Adipocyte (in vitro differentiated cells): ENCODE measurements at regions not wholly inside any gene's neighbourhood (a gene's known extent, or its start where the extent isn't known, plus 50 kb on each side); places are given as distances from the start of the nearest gene placed in this dataset.

Experiments
- DNase-seq: peaks from one replicate; pipeline ENCODE4 v3.0.0-alpha.2; 2015; ENCODE audit warnings: low read depth
- H3K27me3 ChIP-seq: replicated peaks from 2 replicates; pipeline ENCODE4 v1.7.0; 2013; ENCODE audit warnings: mild to moderate bottlenecking, low read length, moderate library complexity; ENCODE audit not compliant: control insufficient read depth, insufficient read depth
- H3K36me3 ChIP-seq: 2 replicates; pipeline ENCODE4 v1.7.0; 2013; ENCODE audit warnings: low read length, mild to moderate bottlenecking, moderate library complexity; ENCODE audit not compliant: control insufficient read depth, insufficient read depth, severe bottlenecking
- H3K4me1 ChIP-seq: 2 replicates; pipeline ENCODE4 v1.7.0; 2013; ENCODE audit warnings: mild to moderate bottlenecking, low read length, moderate library complexity; ENCODE audit not compliant: control insufficient read depth, insufficient read depth
- H3K4me3 ChIP-seq: 2 replicates; pipeline ENCODE4 v1.7.0; 2013; ENCODE audit warnings: mild to moderate bottlenecking, low read length, moderate library complexity
- H3K9ac ChIP-seq: 2 replicates; pipeline ENCODE4 v1.7.0; 2013; ENCODE audit warnings: mild to moderate bottlenecking, low read length, moderate library complexity
- H3K9me3 ChIP-seq: 2 replicates; pipeline ENCODE4 v1.7.0; 2013; ENCODE audit warnings: mild to moderate bottlenecking, low read length, moderate library complexity; ENCODE audit not compliant: control insufficient read depth

DNA sequence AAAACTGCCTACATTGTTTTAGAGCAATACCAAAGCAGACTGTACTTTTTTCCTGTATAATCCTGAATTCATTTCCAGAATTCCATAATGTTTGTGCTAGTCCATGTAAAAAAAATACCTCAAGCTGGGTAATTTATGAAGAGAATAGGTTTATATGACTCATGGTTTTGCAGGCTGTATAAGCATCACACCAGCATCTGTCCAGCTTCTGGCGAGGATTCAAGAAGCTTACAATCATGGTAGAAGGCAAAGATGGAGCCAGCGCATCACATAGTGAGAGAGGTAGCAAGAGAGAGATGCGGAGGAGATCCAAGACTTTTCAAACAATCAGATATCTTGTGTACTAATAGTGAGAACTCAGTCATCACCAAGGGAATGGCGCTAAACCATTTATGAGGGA, 280.3 kb upstream of the CDH9 start:
- Histone ChIP-seq H3K4me3 (no peak overlapping the region), H3K4me1 (peaks cover 14% of the 10 kb centered on the region), H3K36me3 (no peaks in the 10 kb centered on the region), H3K9ac (no peak overlapping the region), H3K9me3 (no peaks in the 10 kb centered on the region), H3K27me3 (no peaks in the 10 kb centered on the region)
- DNase-seq = no peak

DNA sequence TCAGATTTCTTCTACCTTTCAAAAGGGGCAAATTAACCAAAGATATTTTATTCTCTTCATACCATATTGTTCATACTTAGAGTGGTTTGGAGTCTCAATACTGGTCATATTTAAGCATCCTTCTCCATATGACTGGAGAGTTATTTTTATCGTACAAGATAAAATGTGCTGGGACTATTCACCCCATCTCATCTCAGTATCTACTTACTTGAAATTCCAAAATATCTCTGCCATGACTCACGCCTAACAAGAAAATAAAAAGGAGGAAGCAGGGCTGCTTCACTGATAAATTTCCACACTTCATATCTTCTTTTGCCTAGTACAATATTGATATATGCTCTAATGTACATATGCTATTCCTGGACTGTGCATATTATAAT, 277.9 kb upstream of the CDH9 start:
- Histone ChIP-seq H3K27me3 (no peaks in the 10 kb centered on the region), H3K4me3 (peak overlapping the region; percentile 47), H3K9me3 (no peaks in the 10 kb centered on the region), H3K4me1 (peaks cover 14% of the 10 kb centered on the region), H3K36me3 (no peaks in the 10 kb centered on the region), H3K9ac (peak overlapping the region; percentile 39)
- peak; percentile 47 for DNase-seq

DNA sequence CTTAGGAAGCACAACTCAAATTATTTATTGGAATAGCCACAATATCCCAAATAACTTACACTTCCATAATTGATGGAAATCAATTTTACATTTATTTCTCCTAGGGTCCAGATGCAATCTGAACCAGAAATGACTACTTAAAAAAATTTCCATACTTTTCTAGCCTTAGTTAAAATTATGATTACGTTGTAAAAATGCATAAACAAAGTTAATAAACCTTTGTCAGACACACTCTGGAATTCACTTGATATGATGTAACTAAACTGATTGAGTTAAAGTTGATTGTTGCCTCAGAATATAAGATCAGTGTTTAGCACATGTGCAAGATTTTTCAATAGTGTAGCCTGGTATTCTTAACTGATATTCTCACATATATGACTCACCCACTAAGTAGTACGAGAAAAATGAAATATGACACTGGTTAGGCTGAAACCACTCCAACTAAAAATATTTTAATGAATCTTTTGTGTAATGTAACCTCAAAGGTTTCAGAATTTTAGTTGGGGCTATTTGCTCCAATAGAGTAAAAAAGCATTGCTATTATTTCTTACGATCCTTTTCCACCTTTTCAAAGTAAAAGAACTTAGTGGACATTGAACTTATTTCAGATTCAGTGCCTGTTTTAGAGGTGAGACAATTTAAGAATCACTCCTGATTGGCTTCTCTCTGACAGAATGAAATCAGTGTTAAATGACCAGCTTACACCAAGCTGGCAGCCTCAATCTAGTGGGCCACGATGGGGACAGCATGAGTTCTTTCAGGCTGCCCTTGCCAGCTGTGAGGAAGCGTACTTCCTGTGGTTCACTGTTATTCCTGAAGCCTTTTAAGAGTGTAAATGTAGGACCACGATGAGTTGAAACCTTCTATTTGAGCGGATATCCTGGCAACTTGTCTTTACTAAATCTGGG, 277.2 kb upstream of the CDH9 start:
- Histone ChIP-seq H3K9ac (peak overlapping the region; percentile 39), H3K27me3 (no peaks in the 10 kb centered on the region), H3K36me3 (no peaks in the 10 kb centered on the region), H3K4me3 (peak overlapping the region; percentile 47), H3K9me3 (no peaks in the 10 kb centered on the region), H3K4me1 (peaks cover 14% of the 10 kb centered on the region)
- DNase-seq = peak; percentile 79

DNA sequence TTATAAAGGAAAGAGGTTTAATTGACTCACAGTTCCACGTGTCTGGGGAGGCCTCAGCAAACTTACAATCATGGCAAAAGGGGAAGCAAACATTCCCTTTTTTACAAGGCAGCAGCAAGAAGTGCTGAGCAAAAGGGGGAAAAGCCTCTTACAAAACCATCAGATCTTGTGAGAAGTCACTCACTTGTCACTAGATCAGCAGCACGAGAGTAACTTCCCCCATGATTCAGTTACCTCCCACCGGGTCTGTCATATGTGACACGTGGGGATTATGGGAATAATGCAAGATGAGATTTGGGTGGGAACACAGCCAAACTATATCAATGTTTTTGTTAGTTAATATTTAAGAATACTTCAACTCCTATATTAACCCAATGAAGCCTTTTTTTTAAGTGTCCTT, 275.2 kb upstream of the CDH9 start:
- Histone ChIP-seq H3K9ac (no peak overlapping the region), H3K36me3 (no peaks in the 10 kb centered on the region), H3K9me3 (no peaks in the 10 kb centered on the region), H3K27me3 (no peaks in the 10 kb centered on the region), H3K4me3 (no peak overlapping the region), H3K4me1 (peaks cover 14% of the 10 kb centered on the region)
- no peak for DNase-seq

GRCh38 chr5:27312291-27312893, 274.0 kb upstream of the CDH9 start:
- H3K9me3 ChIP-seq = no peaks in the 10 kb centered on the region
- no peak for DNase-seq
- no peak overlapping the region for H3K4me3 ChIP-seq
- H3K9ac ChIP-seq = no peak overlapping the region
- H3K27me3 ChIP-seq = no peaks in the 10 kb centered on the region
- H3K4me1 ChIP-seq = peaks cover 14% of the 10 kb centered on the region
- H3K36me3 ChIP-seq = no peaks in the 10 kb centered on the region

GRCh38 chr5:27311544-27311943, 273.2 kb upstream of the CDH9 start:
- H3K27me3 ChIP-seq = no peaks in the 10 kb centered on the region
- no peak overlapping the region for H3K9ac ChIP-seq
- peaks cover 14% of the 10 kb centered on the region for H3K4me1 ChIP-seq
- peak; percentile 8 for DNase-seq
- H3K4me3 ChIP-seq = no peak overlapping the region
- H3K9me3 ChIP-seq = no peaks in the 10 kb centered on the region
- no peaks in the 10 kb centered on the region for H3K36me3 ChIP-seq

- H3K36me3 ChIP-seq = no peaks in the 10 kb centered on the region
- no peaks in the 10 kb centered on the region for H3K4me1 ChIP-seq
- DNase-seq = no peak
- H3K9ac ChIP-seq = no peak overlapping the region
- H3K27me3 ChIP-seq = no peaks in the 10 kb centered on the region
- H3K9me3 ChIP-seq = no peaks in the 10 kb centered on the region
- H3K4me3 ChIP-seq = no peak overlapping the region
Observed at GRCh38 chr5:27308153-27308552, 269.8 kb upstream of the CDH9 start.

GRCh38 chr5:27290172-27290571, 251.8 kb upstream of the CDH9 start:
- H3K27me3 ChIP-seq = no peaks in the 10 kb centered on the region
- H3K36me3 ChIP-seq = no peaks in the 10 kb centered on the region
- DNase-seq = no peak
- H3K9ac ChIP-seq = no peak overlapping the region
- H3K4me1 ChIP-seq = no peaks in the 10 kb centered on the region
- H3K9me3 ChIP-seq = no peaks in the 10 kb centered on the region
- H3K4me3 ChIP-seq = no peak overlapping the region

GRCh38 chr5:27276119-27276518, 237.7 kb upstream of the CDH9 start:
- H3K4me3 ChIP-seq = no peak overlapping the region
- no peak for DNase-seq
- H3K9me3 ChIP-seq = no peaks in the 10 kb centered on the region
- no peaks in the 10 kb centered on the region for H3K27me3 ChIP-seq
- H3K36me3 ChIP-seq = no peaks in the 10 kb centered on the region
- no peak overlapping the region for H3K9ac ChIP-seq
- H3K4me1 ChIP-seq = no peaks in the 10 kb centered on the region

GRCh38 chr5:27275345-27275744, 237.0 kb upstream of the CDH9 start:
- DNase-seq = no peak
- H3K4me1 ChIP-seq = no peaks in the 10 kb centered on the region
- no peaks in the 10 kb centered on the region for H3K36me3 ChIP-seq
- H3K27me3 ChIP-seq = no peaks in the 10 kb centered on the region
- H3K9me3 ChIP-seq = no peaks in the 10 kb centered on the region
- no peak overlapping the region for H3K9ac ChIP-seq
- no peak overlapping the region for H3K4me3 ChIP-seq

GRCh38 chr5:27269766-27270165, 231.4 kb upstream of the CDH9 start:
- no peak for DNase-seq
- Histone ChIP-seq H3K4me1 (no peaks in the 10 kb centered on the region), H3K4me3 (no peak overlapping the region), H3K36me3 (no peaks in the 10 kb centered on the region), H3K9me3 (no peaks in the 10 kb centered on the region), H3K27me3 (no peaks in the 10 kb centered on the region), H3K9ac (no peak overlapping the region)
